ENCODE measurements at regions not wholly inside any gene's neighbourhood (a gene's known extent, or its start where the extent isn't known, plus 50 kb on each side); places are given as distances from the start of the nearest gene placed in this dataset.

GRCh38 chr1:219806642-219807041 lies 121.7 kb downstream of the SLC30A10 start:
- Histone ChIP-seq H3K9me3 (ENCODE audit: control insufficient read depth, insufficient read depth, low read length) (no peaks in the 10 kb centered on the region), H3K4ac (ENCODE audit: low read depth, low read length) (no peak overlapping the region), H3K4me1 (ENCODE audit: control insufficient read depth, insufficient read depth, low read length) (no peaks in the 10 kb centered on the region), H2AFZ (replicated peaks; ENCODE audit: low read length, poor library complexity) (no peak overlapping the region), H2BK20ac (ENCODE audit: low read depth, low read length) (no peak overlapping the region), H2AK5ac (ENCODE audit: low read depth, low read length) (no peak overlapping the region), H4K5ac (ENCODE audit: low read depth, low read length) (no peak overlapping the region), H3K79me1 (ENCODE audit: low read depth in 1 of 2, low read length in 2 of 2) (no peaks in the 10 kb centered on the region), H3K9me1 (ENCODE audit: insufficient read depth, low read length) (no peaks in the 10 kb centered on the region), H4K8ac (ENCODE audit: low read depth in 2 of 2, low read length in 2 of 2) (no peak overlapping the region), H2BK15ac (ENCODE audit: low read depth, low read length) (no peak overlapping the region), H3K4me2 (ENCODE audit: low read depth, low read length) (no peak overlapping the region), H2AK9ac (replicated peaks; ENCODE audit: low read depth, low read length, poor library complexity) (no peak overlapping the region), H4K91ac (ENCODE audit: insufficient read depth, low read depth, low read length) (no peak overlapping the region), H3K23ac (ENCODE audit: low read depth, low read length) (no peak overlapping the region), H3K36me3 (ENCODE audit: control insufficient read depth, insufficient read depth, low read length) (no peaks in the 10 kb centered on the region), H3K14ac (replicated peaks; ENCODE audit: low read depth, low read length) (no peak overlapping the region), H3K56ac (ENCODE audit: extremely low read depth, insufficient read depth, low read length) (no peak overlapping the region), H3K4me3 (ENCODE audit: insufficient read depth, low read depth, low read length) (no peak overlapping the region), H2BK5ac (ENCODE audit: low read depth, low read length, poor library complexity, severe bottlenecking) (no peak overlapping the region), H3K9ac (ENCODE audit: low read depth, low read length) (no peak overlapping the region), H2BK120ac (ENCODE audit: low read depth, low read length) (no peak overlapping the region), H3K18ac (ENCODE audit: low read depth, low read length) (no peak overlapping the region), H3K27ac (ENCODE audit: insufficient read depth, low read length) (no peak overlapping the region), H3K27me3 (ENCODE audit: control insufficient read depth, insufficient read depth, low read length) (peaks cover 3% of the 10 kb centered on the region), H4K20me1 (ENCODE audit: insufficient read depth, low read length) (no peaks in the 10 kb centered on the region)
- CTCF ChIA-PET: no interaction called here
- ATAC-seq (ENCODE audit: low read depth) (no peak), DNase-seq (no peak)
- dilution Hi-C loops (cut with HindIII; ENCODE audit: low sequenced_read_pairs, unreplicated experiment): no loop called here
- POLR2A ChIA-PET (ENCODE audit: unreplicated experiment): no interaction called here
- no CpG with 5 or more reads among the region's 2 CpGs for WGBS, 2 experiments (ENCODE audit: extremely low coverage in 2 of 2, insufficient read length in 1 of 2)
- BruUV-seq (replicated peaks): no TSS peak
- no peak for TF ChIP-seq CEBPB (IDR thresholded peaks at IDR 0.05; ENCODE audit: low read depth, low read length)
- no peak for TF ChIP-seq BHLHE40 (IDR thresholded peaks at IDR 0.05; ENCODE audit: low read depth, low read length)
- no peak for TF ChIP-seq NFE2L2 (IDR thresholded peaks at IDR 0.05; ENCODE audit: low read depth, low read length)
- TF ChIP-seq RCOR1 (IDR thresholded peaks at IDR 0.05; ENCODE audit: insufficient replicate concordance, low read length): no peak
- no peak for TF ChIP-seq RFX5 (IDR thresholded peaks at IDR 0.05; ENCODE audit: low read depth, low read length)
- TF ChIP-seq SMC3 (IDR thresholded peaks at IDR 0.05; ENCODE audit: low read depth, low read length): no peak
- TF ChIP-seq MXI1 (IDR thresholded peaks at IDR 0.05; ENCODE audit: borderline replicate concordance, low read depth, low read length): no peak
- no peak for TF ChIP-seq POLR2A (IDR thresholded peaks at IDR 0.05; ENCODE audit: low read depth, low read length)
- TF ChIP-seq MAZ (IDR thresholded peaks at IDR 0.05; ENCODE audit: borderline replicate concordance, low read depth, low read length): no peak
- no peak for TF ChIP-seq CHD1 (IDR thresholded peaks at IDR 0.05; ENCODE audit: low read depth, low read length)
- TF ChIP-seq ELK1 (IDR thresholded peaks at IDR 0.05; ENCODE audit: borderline replicate concordance, low read depth, low read length): no peak
- TF ChIP-seq MAFK (IDR thresholded peaks at IDR 0.05; ENCODE audit: low read depth, low read length): no peak
- no peak for TF ChIP-seq FOS (IDR thresholded peaks at IDR 0.05; ENCODE audit: low read depth, low read length)
- in situ Hi-C loops (cut with MboI; ENCODE audit: low sequenced_read_pairs): no loop called here
- intact Hi-C loops (cut with micrococcal nuclease): no loop called here
